HEK293 (cell line): ENCODE measurements at regions not wholly inside any gene's neighbourhood (a gene's known extent, or its start where the extent isn't known, plus 50 kb on each side); places are given as distances from the start of the nearest gene placed in this dataset.

ENCODE experiments used
- CTCF ChIP-seq: fragments of 450-650 bp; formaldehyde crosslinking; IDR thresholded peaks from 2 replicates; pipeline ENCODE4 v1.5.1; 2016; ENCODE audit warnings: missing biosample characterization, missing genetic modification characterization
- HOXA7 ChIP-seq: sonication (generic); formaldehyde crosslinking; IDR thresholded peaks from 2 replicates; pipeline ENCODE4 v1.8.1; 2022; ENCODE audit warnings: missing genetic modification reagents, borderline replicate concordance
- KLF7 ChIP-seq: fragments of 450-650 bp; formaldehyde crosslinking; IDR thresholded peaks from 2 replicates; pipeline ENCODE4 v1.5.1; 2016; ENCODE audit warnings: missing biosample characterization, missing genetic modification characterization, borderline replicate concordance
- KLF9 ChIP-seq: fragments of 450-650 bp; formaldehyde crosslinking; IDR thresholded peaks from 2 replicates; pipeline ENCODE4 v1.5.1; 2016; ENCODE audit warnings: missing biosample characterization, missing genetic modification characterization, low read depth
- YY1 ChIP-seq: fragments of 450-650 bp; formaldehyde crosslinking; IDR thresholded peaks from 2 replicates; pipeline ENCODE4 v1.5.1; 2018; ENCODE audit warnings: missing biosample characterization, missing genetic modification characterization
- ZNF274 ChIP-seq, 2 experiments: fragments of 200-500 bp in 1 of 2; fragments of 450-650 bp in 1 of 2; sonication (Bioruptor generic) in 1 of 2; formaldehyde crosslinking in 1 of 2; IDR thresholded peaks; 2 replicates each; pipeline versions ENCODE4 v1.5.1 to v1.6.1; 2014 to 2016; ENCODE audit warnings: borderline replicate concordance in 1 of 2, inconsistent platforms in 1 of 2, low read length in 1 of 2, missing biosample characterization in 1 of 2, missing genetic modification characterization in 1 of 2
- ZNF37A ChIP-seq: fragments of 450-650 bp; IDR thresholded peaks from 2 replicates; pipeline ENCODE4 v1.5.1; 2018; ENCODE audit warnings: missing biosample characterization, missing genetic modification characterization
- ZNF513 ChIP-seq: fragments of 450-650 bp; IDR thresholded peaks from 2 replicates; pipeline ENCODE4 v1.5.1; 2018; ENCODE audit warnings: missing biosample characterization, missing genetic modification characterization
- ZNF521 ChIP-seq: fragments of 450-650 bp; formaldehyde crosslinking; IDR thresholded peaks from 2 replicates; pipeline ENCODE4 v1.5.1; 2017; ENCODE audit warnings: missing biosample characterization, mild to moderate bottlenecking, missing genetic modification characterization

- TF ChIP-seq YY1 (tag by site-specific recombination), result no peak
- TF ChIP-seq ZNF274 (IDR thresholded peaks at IDR 0.05; ENCODE audit: low read length), result no peak
- no peak for TF ChIP-seq ZNF274 (tag by site-specific recombination; IDR thresholded peaks at IDR 0.05; ENCODE audit: borderline replicate concordance)
- TF ChIP-seq ZNF37A (tag by site-specific recombination), result no peak
- no peak for TF ChIP-seq HOXA7
- no peak for TF ChIP-seq KLF7
- TF ChIP-seq KLF9 (tag by site-specific recombination), result no peak
- no peak for TF ChIP-seq ZNF513 (tag by site-specific recombination)
- TF ChIP-seq CTCF (tag by site-specific recombination), result no peak
- no peak for TF ChIP-seq ZNF521 (tag by site-specific recombination)
Measured at GRCh38 chr13:109917422-109917821, 131.0 kb upstream of the IRS2 start.
